NCI-H446 (cell line): ENCODE measurements at regions not wholly inside any gene's neighbourhood (a gene's known extent, or its start where the extent isn't known, plus 50 kb on each side); places are given as distances from the start of the nearest gene placed in this dataset.

Experiments
- DNase-seq, 2 experiments: peaks; one replicate each; lab custom pipeline; 2025; lab: John Stamatoyannopoulos, UW

GRCh38 chr12:17809206-17809605 is 280.8 kb downstream of the RERGL start:
- no peak for DNase-seq

DNA sequence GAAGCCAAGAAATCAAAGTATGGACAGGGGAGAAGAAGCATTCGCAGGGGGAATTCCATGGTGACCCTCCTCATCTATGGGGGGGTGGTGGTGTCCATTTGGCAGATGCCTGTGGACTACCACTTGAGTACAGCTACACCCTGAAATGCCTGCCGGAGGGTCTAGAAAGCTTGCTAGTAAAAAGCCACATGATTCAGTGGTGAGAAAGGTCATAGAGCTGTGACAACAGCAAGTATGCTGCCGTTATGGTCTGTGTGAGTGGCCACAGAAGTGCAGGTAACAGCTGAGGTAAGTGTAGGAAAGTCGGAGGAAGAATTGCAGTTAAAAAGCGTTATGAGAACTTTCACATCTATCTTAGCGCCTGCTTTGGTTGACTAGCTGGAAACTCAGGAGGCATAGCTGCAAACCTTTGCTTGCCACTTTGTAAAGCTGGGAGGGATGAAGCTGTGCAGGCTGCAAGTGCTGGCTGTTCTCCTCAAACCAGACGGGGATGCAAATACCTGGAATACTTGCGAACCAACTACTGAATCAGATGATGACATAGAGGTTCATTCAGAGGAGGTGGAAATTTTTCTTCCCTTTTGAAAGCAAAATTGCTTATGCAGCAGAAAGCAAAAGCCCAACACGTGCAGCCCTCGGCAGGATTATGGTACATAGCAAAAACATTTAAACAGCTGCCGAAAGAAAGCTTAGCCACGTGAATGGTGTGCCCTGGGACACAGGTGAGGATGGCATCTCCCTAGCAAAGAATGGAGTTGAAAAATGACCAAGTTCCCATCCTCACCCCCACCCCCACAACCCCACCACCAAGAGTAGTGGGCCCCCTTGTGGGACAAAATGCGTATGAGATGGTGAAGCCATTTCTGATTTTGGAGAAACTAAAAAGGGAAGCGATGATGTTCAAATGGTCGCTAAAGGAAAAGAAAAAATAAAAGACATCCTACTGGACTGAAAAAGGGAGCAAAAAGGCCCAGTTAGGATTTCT is 287.0 kb downstream of the RERGL start:
- DNase-seq: no peak

DNA sequence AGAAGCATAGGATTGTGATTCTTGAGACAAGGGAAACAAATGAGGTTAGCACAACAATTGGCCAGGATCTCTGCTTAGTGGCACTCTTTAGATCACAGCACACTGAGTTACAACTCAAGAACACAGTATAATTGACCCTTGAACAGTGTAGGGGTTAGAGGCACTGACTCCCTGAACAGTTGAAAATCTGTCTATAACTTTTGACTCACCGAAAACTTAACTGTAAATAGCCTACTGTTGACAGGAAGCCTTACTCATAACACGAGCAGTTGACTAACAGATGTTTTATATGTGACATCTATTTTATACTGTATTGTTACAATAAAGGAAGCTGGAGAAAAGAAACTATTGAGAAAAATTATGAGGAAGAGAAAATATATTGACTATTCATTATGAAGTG is 296.1 kb downstream of the RERGL start:
- no peak for DNase-seq

- no peak for DNase-seq
Measured at GRCh38 chr12:17778242-17778641, 311.8 kb downstream of the RERGL start.

DNA sequence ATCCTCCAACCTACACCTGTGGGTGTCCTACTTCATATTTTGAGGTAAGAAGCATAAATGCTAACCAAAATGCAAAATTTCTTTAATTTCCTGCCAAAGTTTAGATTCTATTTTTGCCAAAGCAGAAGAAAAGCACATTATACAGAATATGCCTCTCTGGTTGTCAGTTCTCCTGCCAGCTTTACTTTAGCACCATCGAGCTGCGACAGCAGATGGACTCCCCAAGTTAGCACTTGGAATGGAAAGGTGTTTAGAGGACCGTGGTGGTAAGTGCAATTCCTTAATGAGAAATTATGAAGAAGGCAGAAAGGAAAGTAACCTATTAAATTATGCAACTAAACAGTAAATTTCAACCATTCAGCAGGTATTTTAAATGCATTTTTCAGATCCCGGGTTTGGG is 326.6 kb downstream of the RERGL start:
- no peak for DNase-seq

DNA sequence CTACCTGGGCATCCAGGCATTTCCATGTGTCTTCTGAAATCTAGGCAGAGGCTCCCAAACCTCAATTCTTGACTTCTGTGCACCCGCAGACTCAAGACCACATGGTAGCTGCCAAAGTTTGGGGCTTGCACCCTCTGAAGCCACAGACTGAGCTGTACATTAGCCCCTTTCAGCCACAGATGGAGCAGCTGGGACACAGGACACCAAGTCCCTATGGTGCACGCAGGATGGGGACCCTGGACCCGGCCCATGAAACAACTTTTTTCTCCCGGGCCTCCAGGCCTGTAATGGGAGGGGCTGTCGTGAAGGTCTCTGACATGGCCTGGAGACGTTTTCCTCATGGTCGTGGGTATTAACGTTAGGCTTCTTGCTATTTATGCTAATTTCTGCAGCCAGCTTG is 330.0 kb downstream of the RERGL start:
- no peak for DNase-seq
